Fibroblast of the aortic adventitia (primary cell): ENCODE measurements at regions not wholly inside any gene's neighbourhood (a gene's known extent, or its start where the extent isn't known, plus 50 kb on each side); places are given as distances from the start of the nearest gene placed in this dataset.
A peak's percentile ranks its signal among the peaks of the same experiment; 100 is the strongest.

Experiments used
- DNase-seq: peaks from one replicate; pipeline ENCODE4 v3.0.0-alpha.2; 2010; ENCODE audit warnings: low read depth
- H3K4me3 ChIP-seq: 2 replicates; pipeline ENCODE4 v1.5.1; 2011; ENCODE audit warnings: low read depth, mild to moderate bottlenecking, control low read depth, low read length, moderate library complexity
- TF ChIP-seq, protein P1 (sequence below): IDR thresholded peaks from 2 replicates; pipeline ENCODE4 v1.5.1; 2011; ENCODE audit warnings: mild to moderate bottlenecking, low read length, control low read depth, inconsistent platforms; ENCODE audit not compliant: insufficient read depth

DNA sequence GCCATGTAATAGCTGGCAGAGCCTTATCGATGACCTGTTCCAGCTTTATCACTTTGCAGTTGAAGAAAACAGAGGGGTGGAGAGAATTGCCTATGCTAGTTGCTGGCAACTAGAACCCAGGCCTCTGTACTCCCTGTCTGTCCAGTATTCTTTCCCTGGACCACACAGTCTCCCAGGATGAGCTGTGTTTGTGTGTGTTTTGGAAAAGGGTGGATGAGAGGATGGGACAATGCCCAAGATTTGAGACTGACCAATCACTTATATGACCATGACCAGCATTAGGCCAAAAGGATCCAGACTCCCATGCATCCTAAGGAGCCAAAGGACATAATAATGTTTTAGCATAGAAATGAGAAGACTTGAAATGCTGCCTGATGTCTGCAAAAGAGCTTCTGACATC lies 102.6 kb downstream of the CD200R1L start:
- DNase-seq, result peak; percentile 93
- TF ChIP-seq, protein P1, sequence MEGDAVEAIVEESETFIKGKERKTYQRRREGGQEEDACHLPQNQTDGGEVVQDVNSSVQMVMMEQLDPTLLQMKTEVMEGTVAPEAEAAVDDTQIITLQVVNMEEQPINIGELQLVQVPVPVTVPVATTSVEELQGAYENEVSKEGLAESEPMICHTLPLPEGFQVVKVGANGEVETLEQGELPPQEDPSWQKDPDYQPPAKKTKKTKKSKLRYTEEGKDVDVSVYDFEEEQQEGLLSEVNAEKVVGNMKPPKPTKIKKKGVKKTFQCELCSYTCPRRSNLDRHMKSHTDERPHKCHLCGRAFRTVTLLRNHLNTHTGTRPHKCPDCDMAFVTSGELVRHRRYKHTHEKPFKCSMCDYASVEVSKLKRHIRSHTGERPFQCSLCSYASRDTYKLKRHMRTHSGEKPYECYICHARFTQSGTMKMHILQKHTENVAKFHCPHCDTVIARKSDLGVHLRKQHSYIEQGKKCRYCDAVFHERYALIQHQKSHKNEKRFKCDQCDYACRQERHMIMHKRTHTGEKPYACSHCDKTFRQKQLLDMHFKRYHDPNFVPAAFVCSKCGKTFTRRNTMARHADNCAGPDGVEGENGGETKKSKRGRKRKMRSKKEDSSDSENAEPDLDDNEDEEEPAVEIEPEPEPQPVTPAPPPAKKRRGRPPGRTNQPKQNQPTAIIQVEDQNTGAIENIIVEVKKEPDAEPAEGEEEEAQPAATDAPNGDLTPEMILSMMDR, result no peak
- H3K4me3 ChIP-seq, result no peak overlapping the region

GRCh38 chr3:112742934-112743333 lies 102.0 kb upstream of the CCDC80 start:
- TF ChIP-seq, protein P1, result no peak
- no peak for DNase-seq
- H3K4me3 ChIP-seq, result no peak overlapping the region

- DNase-seq, result peak; percentile 52
- TF ChIP-seq, protein P1, result no peak
- H3K4me3 ChIP-seq, result no peak overlapping the region
Measured at GRCh38 chr3:112741983-112742382, 101.0 kb upstream of the CCDC80 start.

- H3K4me3 ChIP-seq, result no peak overlapping the region
- no peak for DNase-seq
- TF ChIP-seq, protein P1, result no peak
Measured at GRCh38 chr3:112740835-112741234, 99.9 kb upstream of the CCDC80 start.

DNA sequence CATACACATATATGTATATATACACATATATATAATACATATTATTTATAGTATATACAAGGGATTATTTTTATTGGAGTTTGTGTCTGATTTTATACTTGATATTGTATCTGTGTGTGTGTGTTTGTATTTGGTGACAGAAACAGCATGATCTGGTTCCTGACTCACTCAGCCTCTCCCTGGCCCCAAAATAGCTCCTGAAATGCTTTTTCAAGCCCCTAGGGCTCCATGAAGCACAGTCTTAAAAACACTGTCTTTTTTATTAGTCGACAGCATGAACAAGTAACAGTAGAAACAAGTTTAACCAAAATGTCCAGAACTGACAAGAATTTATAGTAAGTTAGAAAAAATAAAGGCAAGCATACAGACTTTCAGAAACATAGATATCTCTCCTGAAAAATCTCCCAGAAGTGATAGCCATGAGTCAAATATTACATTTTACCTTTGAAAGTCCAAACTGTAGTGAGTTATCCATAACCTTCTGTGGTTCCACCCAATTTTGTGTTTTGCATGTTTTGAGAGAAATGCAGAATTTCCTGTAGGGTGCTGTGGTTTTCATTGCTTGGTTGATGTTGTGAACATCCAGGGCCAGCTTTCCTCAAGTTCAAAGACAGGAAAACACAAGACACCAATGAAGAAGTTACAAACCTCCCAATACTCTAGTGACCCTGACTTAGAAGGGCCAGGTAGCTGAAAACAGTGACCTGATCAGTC lies 98.5 kb upstream of the CCDC80 start:
- H3K4me3 ChIP-seq, result no peak overlapping the region
- TF ChIP-seq, protein P1, result peak; percentile 48
- peak; percentile 72 for DNase-seq

- DNase-seq, result peak; percentile 70
- TF ChIP-seq, protein P1, result no peak
- no peak overlapping the region for H3K4me3 ChIP-seq
Measured at GRCh38 chr3:112738366-112738765, 97.4 kb upstream of the CCDC80 start.
